ENCODE measurements at regions not wholly inside any gene's neighbourhood (a gene's known extent, or its start where the extent isn't known, plus 50 kb on each side); places are given as distances from the start of the nearest gene placed in this dataset.

GRCh38 chr16:87070657-87071056 lies 246.5 kb downstream of the C16orf95 start:
- DNase-seq (no peak), ATAC-seq (ENCODE audit: low read depth in 2 of 2) (no peak)
- Mint-ChIP-seq H3K27ac (no peak overlapping the region), H3K4me3 (no peak overlapping the region), H3K9me3 (no peaks in the 10 kb centered on the region), H3K36me3 (no peaks in the 10 kb centered on the region), H3K4me1 (peaks cover 0 to 5% (median 0%) of the 10 kb centered on the region in 3 donors), H3K27me3 (peaks cover 9 to 47% (median 22%) of the 10 kb centered on the region in 3 donors)

- peaks cover 13 to 51% (median 28%) of the 10 kb centered on the region in 3 donors for H3K27me3 Mint-ChIP-seq
- H3K9me3 Mint-ChIP-seq: no peaks in the 10 kb centered on the region
- no peak overlapping the region for H3K27ac Mint-ChIP-seq
- no peak for ATAC-seq (ENCODE audit: low read depth in 2 of 2)
- H3K4me1 Mint-ChIP-seq: no peaks in the 10 kb centered on the region
- H3K4me3 Mint-ChIP-seq: no peak overlapping the region
- no peaks in the 10 kb centered on the region for H3K36me3 Mint-ChIP-seq
- DNase-seq: no peak
These were observed 245.1 kb downstream of the C16orf95 start for GRCh38 chr16:87072101-87072500.

GRCh38 chr16:87074641-87075318 lies 242.4 kb downstream of the C16orf95 start:
- Mint-ChIP-seq H3K4me3 (no peak overlapping the region), H3K9me3 (peaks cover 3 to 13% (median 8%) of the 10 kb centered on the region in 7 donors), H3K36me3 (peaks cover 6 to 8% of the 10 kb centered on the region in 2 donors), H3K4me1 (no peaks in the 10 kb centered on the region), H3K27me3 (peaks cover 17 to 35% (median 34%) of the 10 kb centered on the region in 3 donors), H3K27ac (peak overlapping the region in 1 of 6 donors; percentile 41)
- ATAC-seq (ENCODE audit: low read depth in 2 of 2) (peak in 1 of 2 donors; percentile 82), DNase-seq (no peak)

- H3K27ac Mint-ChIP-seq: peak overlapping the region in 1 of 6 donors; percentile 54
- H3K27me3 Mint-ChIP-seq: peaks cover 13 to 30% (median 29%) of the 10 kb centered on the region in 3 donors
- no peak overlapping the region for H3K4me3 Mint-ChIP-seq
- DNase-seq (no peak), ATAC-seq (ENCODE audit: low read depth in 2 of 2) (no peak)
- peaks cover 6 to 17% (median 11%) of the 10 kb centered on the region in 7 donors for H3K9me3 Mint-ChIP-seq
- peaks cover 9% of the 10 kb centered on the region in 2 donors for H3K36me3 Mint-ChIP-seq
- H3K4me1 Mint-ChIP-seq: no peaks in the 10 kb centered on the region
These were observed 241.8 kb downstream of the C16orf95 start for GRCh38 chr16:87075319-87075860.

GRCh38 chr16:87076331-87076949 lies 240.8 kb downstream of the C16orf95 start:
- ATAC-seq (ENCODE audit: low read depth in 2 of 2): no peak
- no peak overlapping the region for H3K27ac Mint-ChIP-seq
- no peak for DNase-seq
- peaks cover 12 to 25% (median 22%) of the 10 kb centered on the region in 3 donors for H3K27me3 Mint-ChIP-seq
- peaks cover 16 to 19% of the 10 kb centered on the region in 2 donors for H3K36me3 Mint-ChIP-seq
- no peaks in the 10 kb centered on the region for H3K4me1 Mint-ChIP-seq
- H3K9me3 Mint-ChIP-seq: peaks cover 10 to 27% (median 18%) of the 10 kb centered on the region in 7 donors
- H3K4me3 Mint-ChIP-seq: no peak overlapping the region

GRCh38 chr16:87076950-87077749 lies 240.0 kb downstream of the C16orf95 start:
- ATAC-seq (ENCODE audit: low read depth in 2 of 2) (no peak), DNase-seq (no peak)
- peaks cover 12 to 25% (median 22%) of the 10 kb centered on the region in 3 donors for H3K27me3 Mint-ChIP-seq
- peaks cover 16 to 24% of the 10 kb centered on the region in 2 donors for H3K36me3 Mint-ChIP-seq
- H3K4me3 Mint-ChIP-seq: no peak overlapping the region
- no peak overlapping the region for H3K27ac Mint-ChIP-seq
- peaks cover 11 to 34% (median 23%) of the 10 kb centered on the region in 7 donors for H3K9me3 Mint-ChIP-seq
- H3K4me1 Mint-ChIP-seq: no peaks in the 10 kb centered on the region

- H3K27me3 Mint-ChIP-seq: peaks cover 14 to 25% (median 22%) of the 10 kb centered on the region in 3 donors
- DNase-seq: no peak
- H3K36me3 Mint-ChIP-seq: peaks cover 16 to 27% of the 10 kb centered on the region in 2 donors
- no peaks in the 10 kb centered on the region for H3K4me1 Mint-ChIP-seq
- H3K27ac Mint-ChIP-seq: no peak overlapping the region
- H3K9me3 Mint-ChIP-seq: peaks cover 14 to 40% (median 24%) of the 10 kb centered on the region in 7 donors
- ATAC-seq (ENCODE audit: low read depth in 2 of 2): no peak
- H3K4me3 Mint-ChIP-seq: no peak overlapping the region
These were observed 239.5 kb downstream of the C16orf95 start for GRCh38 chr16:87077750-87078127.

GRCh38 chr16:87080571-87081167 lies 236.5 kb downstream of the C16orf95 start:
- Mint-ChIP-seq H3K4me1 (no peaks in the 10 kb centered on the region), H3K27me3 (peaks cover 15 to 25% (median 20%) of the 10 kb centered on the region in 3 donors), H3K4me3 (no peak overlapping the region), H3K27ac (no peak overlapping the region), H3K9me3 (peaks cover 15 to 56% (median 29%) of the 10 kb centered on the region in 7 donors), H3K36me3 (peaks cover 16 to 33% of the 10 kb centered on the region in 2 donors)
- DNase-seq (no peak), ATAC-seq (ENCODE audit: low read depth in 2 of 2) (no peak)

GRCh38 chr16:87085441-87085840 lies 231.8 kb downstream of the C16orf95 start:
- H3K4me1 Mint-ChIP-seq: no peaks in the 10 kb centered on the region
- no peak for DNase-seq
- no peak overlapping the region for H3K4me3 Mint-ChIP-seq
- no peak overlapping the region for H3K27ac Mint-ChIP-seq
- H3K9me3 Mint-ChIP-seq: peaks cover 11 to 39% (median 16%) of the 10 kb centered on the region in 7 donors
- peaks cover 7 to 24% of the 10 kb centered on the region in 2 donors for H3K36me3 Mint-ChIP-seq
- peaks cover 0 to 15% (median 13%) of the 10 kb centered on the region in 3 donors for H3K27me3 Mint-ChIP-seq
- ATAC-seq (ENCODE audit: low read depth in 2 of 2): no peak

- no peak overlapping the region for H3K4me3 Mint-ChIP-seq
- H3K9me3 Mint-ChIP-seq: peaks cover 8 to 32% (median 11%) of the 10 kb centered on the region in 7 donors
These were observed 231.0 kb downstream of the C16orf95 start for GRCh38 chr16:87086156-87086555.

GRCh38 chr16:87086575-87086974 lies 230.6 kb downstream of the C16orf95 start:
- Mint-ChIP-seq H3K4me1 (no peaks in the 10 kb centered on the region), H3K9me3 (peaks cover 6 to 28% (median 11%) of the 10 kb centered on the region in 7 donors), H3K36me3 (peaks cover 0 to 13% of the 10 kb centered on the region in 2 donors), H3K27me3 (peaks cover 0 to 16% (median 15%) of the 10 kb centered on the region in 3 donors), H3K27ac (no peak overlapping the region), H3K4me3 (no peak overlapping the region)
- DNase-seq (no peak), ATAC-seq (ENCODE audit: low read depth in 2 of 2) (no peak)

More at GRCh38 chr16:87086156-87086555, 231.0 kb downstream of the C16orf95 start:
- Mint-ChIP-seq H3K27me3 (peaks cover 0 to 15% (median 13%) of the 10 kb centered on the region in 3 donors), H3K4me1 (no peaks in the 10 kb centered on the region), H3K27ac (no peak overlapping the region), H3K36me3 (peaks cover under 1 to 17% of the 10 kb centered on the region in 2 donors)
- ATAC-seq (ENCODE audit: low read depth in 2 of 2): no peak
- no peak for DNase-seq

GRCh38 chr16:87092958-87093357 lies 224.2 kb downstream of the C16orf95 start:
- Mint-ChIP-seq H3K9me3 (peaks cover 0 to 4% (median 0%) of the 10 kb centered on the region in 7 donors), H3K27ac (no peak overlapping the region), H3K4me1 (no peaks in the 10 kb centered on the region), H3K4me3 (no peak overlapping the region), H3K27me3 (peaks cover 6 to 13% (median 6%) of the 10 kb centered on the region in 3 donors), H3K36me3 (no peaks in the 10 kb centered on the region)
- no peak for ATAC-seq (ENCODE audit: low read depth in 2 of 2)
- DNase-seq: no peak
